Activated naive CD4-positive, alpha-beta T cell treated with anti-CD3 and anti-CD28 coated beads, Interleukin-2, amount 50 U/mL, for 16 hours (primary cell): ENCODE measurements at regions not wholly inside any gene's neighbourhood (a gene's known extent, or its start where the extent isn't known, plus 50 kb on each side); places are given as distances from the start of the nearest gene placed in this dataset.

ENCODE experiments used
- DNase-seq: peaks from one replicate; pipeline ENCODE4 v3.0.0-alpha.2; 2020

GRCh38 chr5:125834438-125835115, 588.6 kb upstream of the GRAMD2B start:
- no peak for DNase-seq

GRCh38 chr5:125835293-125836172, 587.7 kb upstream of the GRAMD2B start:
- DNase-seq: no peak

GRCh38 chr5:125836256-125836655, 587.0 kb upstream of the GRAMD2B start:
- DNase-seq: no peak

GRCh38 chr5:125837866-125838265, 585.3 kb upstream of the GRAMD2B start:
- no peak for DNase-seq

- DNase-seq: no peak
Observed at GRCh38 chr5:125847561-125847960, 575.6 kb upstream of the GRAMD2B start.

- DNase-seq: no peak
Observed at GRCh38 chr5:125848751-125849150, 574.5 kb upstream of the GRAMD2B start.

GRCh38 chr5:125856949-125857348, 566.3 kb upstream of the GRAMD2B start:
- no peak for DNase-seq

- no peak for DNase-seq
Observed at GRCh38 chr5:125863579-125863978, 559.6 kb upstream of the GRAMD2B start.

GRCh38 chr5:125865166-125865815, 557.9 kb upstream of the GRAMD2B start:
- DNase-seq: no peak

- no peak for DNase-seq
Observed at GRCh38 chr5:125868036-125868435, 555.2 kb upstream of the GRAMD2B start.

GRCh38 chr5:125870256-125870655, 553.0 kb upstream of the GRAMD2B start:
- DNase-seq: no peak

GRCh38 chr5:125874057-125874456, 549.2 kb upstream of the GRAMD2B start:
- DNase-seq: no peak

GRCh38 chr5:125874717-125875116, 548.5 kb upstream of the GRAMD2B start:
- no peak for DNase-seq

GRCh38 chr5:125877248-125877647, 546.0 kb upstream of the GRAMD2B start:
- DNase-seq: no peak

- no peak for DNase-seq
Observed at GRCh38 chr5:125882061-125882460, 541.1 kb upstream of the GRAMD2B start.

- no peak for DNase-seq
Observed at GRCh38 chr5:125883223-125883622, 540.0 kb upstream of the GRAMD2B start.

GRCh38 chr5:125888358-125888757, 534.9 kb upstream of the GRAMD2B start:
- no peak for DNase-seq

- DNase-seq: no peak
Observed at GRCh38 chr5:125890511-125890931, 532.7 kb upstream of the GRAMD2B start.

GRCh38 chr5:125891061-125891725, 532.0 kb upstream of the GRAMD2B start:
- no peak for DNase-seq

- DNase-seq: no peak
Observed at GRCh38 chr5:125894383-125894782, 528.8 kb upstream of the GRAMD2B start.

- no peak for DNase-seq
Observed at GRCh38 chr5:125896368-125896767, 526.8 kb upstream of the GRAMD2B start.

GRCh38 chr5:125897089-125897488, 526.1 kb upstream of the GRAMD2B start:
- DNase-seq: no peak

GRCh38 chr5:125898851-125899405, 524.3 kb upstream of the GRAMD2B start:
- DNase-seq: no peak
